Testis (tissue), 2 donors: ENCODE measurements at regions not wholly inside any gene's neighbourhood (a gene's known extent, or its start where the extent isn't known, plus 50 kb on each side); places are given as distances from the start of the nearest gene placed in this dataset.

Experiments used
- POLR2A ChIP-seq: fragments of 450-650 bp; IDR thresholded peaks from one replicate; pipeline ENCODE4 v1.6.1; 2017; ENCODE audit warnings: antibody characterized with exemption, mild to moderate bottlenecking, moderate library complexity
- TF ChIP-seq, protein P1 (sequence below), 3 experiments: fragments of 450-650 bp in 2 of 3; fragments of 200-600 bp in 1 of 3; sonication (generic) in 1 of 3; IDR thresholded peaks; one replicate each; pipeline ENCODE4 v1.5.1; 2016 to 2019; ENCODE audit warnings: antibody characterized with exemption in 3 of 3, mild to moderate bottlenecking in 2 of 3, moderate library complexity in 1 of 3

DNA sequence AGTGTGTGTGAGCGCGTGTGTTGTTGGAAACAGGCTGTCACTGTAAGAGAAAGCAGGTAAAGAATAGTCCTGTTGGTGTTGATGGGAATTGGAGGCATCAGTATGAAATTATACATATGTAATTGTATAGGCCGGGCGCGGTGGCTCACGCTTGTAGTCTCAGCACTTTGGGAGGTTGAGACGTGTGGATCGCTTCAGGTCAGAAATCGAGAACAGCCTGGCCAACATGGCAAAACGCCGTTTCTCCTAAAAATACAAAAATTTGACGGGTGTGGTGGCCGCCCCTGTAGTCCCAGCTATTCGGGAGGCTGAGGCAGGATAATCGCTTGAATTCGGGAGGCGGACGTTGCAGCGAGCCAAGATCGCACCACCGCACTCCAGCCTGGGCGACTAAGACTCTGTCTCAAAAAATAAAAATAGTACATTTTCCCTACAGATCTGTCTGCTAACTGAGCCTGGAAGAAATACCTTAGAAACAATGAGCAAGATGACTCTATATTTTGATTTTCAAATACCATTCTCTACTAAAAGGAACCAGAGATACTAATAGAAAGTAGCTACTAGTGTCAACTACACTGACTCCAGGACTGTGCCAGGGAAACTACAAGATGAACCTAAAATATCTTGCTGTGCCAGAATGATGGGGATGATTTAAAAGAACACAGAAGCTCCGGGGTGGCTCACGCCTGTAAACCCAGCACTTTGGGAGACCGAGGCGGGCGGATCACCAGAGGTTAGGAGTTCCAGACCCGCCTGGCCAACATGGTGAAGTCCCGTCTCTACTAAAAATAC, 110.8 kb downstream of the TRIM27 start:
- TF ChIP-seq, protein P1, sequence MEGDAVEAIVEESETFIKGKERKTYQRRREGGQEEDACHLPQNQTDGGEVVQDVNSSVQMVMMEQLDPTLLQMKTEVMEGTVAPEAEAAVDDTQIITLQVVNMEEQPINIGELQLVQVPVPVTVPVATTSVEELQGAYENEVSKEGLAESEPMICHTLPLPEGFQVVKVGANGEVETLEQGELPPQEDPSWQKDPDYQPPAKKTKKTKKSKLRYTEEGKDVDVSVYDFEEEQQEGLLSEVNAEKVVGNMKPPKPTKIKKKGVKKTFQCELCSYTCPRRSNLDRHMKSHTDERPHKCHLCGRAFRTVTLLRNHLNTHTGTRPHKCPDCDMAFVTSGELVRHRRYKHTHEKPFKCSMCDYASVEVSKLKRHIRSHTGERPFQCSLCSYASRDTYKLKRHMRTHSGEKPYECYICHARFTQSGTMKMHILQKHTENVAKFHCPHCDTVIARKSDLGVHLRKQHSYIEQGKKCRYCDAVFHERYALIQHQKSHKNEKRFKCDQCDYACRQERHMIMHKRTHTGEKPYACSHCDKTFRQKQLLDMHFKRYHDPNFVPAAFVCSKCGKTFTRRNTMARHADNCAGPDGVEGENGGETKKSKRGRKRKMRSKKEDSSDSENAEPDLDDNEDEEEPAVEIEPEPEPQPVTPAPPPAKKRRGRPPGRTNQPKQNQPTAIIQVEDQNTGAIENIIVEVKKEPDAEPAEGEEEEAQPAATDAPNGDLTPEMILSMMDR (IDR thresholded peaks at IDR 0.05), result no peak
- no peak for TF ChIP-seq POLR2A
